ENCODE measurements at regions not wholly inside any gene's neighbourhood (a gene's known extent, or its start where the extent isn't known, plus 50 kb on each side); places are given as distances from the start of the nearest gene placed in this dataset.

DNA sequence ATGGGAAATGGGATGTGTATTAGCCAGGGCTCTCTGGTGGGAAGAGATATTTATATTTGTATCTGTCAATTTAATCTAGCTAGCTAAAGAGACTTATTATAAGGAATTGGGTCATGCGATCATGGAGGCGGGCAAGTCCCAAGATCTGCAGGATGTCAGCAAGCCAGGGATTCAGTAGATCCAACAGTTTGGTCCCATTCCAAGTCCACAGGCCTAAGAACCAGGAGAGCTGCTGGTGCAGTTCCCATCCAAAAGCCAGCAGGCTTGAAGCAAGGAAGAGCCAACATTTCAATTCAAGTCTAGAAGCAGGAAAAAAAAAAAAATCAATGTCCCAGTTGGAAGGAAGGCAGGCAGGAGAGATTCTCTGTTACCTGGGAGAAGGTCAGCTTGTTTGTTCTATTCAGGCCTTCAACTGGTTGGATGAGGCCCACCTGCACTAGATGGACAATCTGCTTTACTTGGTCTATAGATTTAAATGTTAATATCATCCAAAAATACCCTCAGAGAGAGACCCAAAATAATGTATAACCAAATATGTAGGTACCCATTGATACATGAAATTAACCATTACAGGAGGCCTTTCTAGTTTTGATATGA is 60.7 kb upstream of the BCAT1 start:
- Histone ChIP-seq H3K27me3 (ENCODE audit: control insufficient read depth, insufficient read depth, low read length) (no peaks in the 10 kb centered on the region), H3K27ac (ENCODE audit: insufficient read depth, low read length) (no peak overlapping the region), H4K20me1 (ENCODE audit: control insufficient read depth, extremely low read depth, insufficient read depth, low read length) (no peaks in the 10 kb centered on the region), H3K9ac (ENCODE audit: insufficient read depth, low read length) (no peak overlapping the region), H3K36me3 (ENCODE audit: control insufficient read depth, insufficient read depth, low read length) (no peaks in the 10 kb centered on the region), H2AFZ (ENCODE audit: low read length) (no peak overlapping the region), H3K79me2 (ENCODE audit: control insufficient read depth, insufficient read depth, low read length) (no peaks in the 10 kb centered on the region), H3K4me1 (ENCODE audit: control insufficient read depth, extremely low read depth, insufficient read depth, low read length) (no peaks in the 10 kb centered on the region), H3K4me2 (ENCODE audit: extremely low read depth, insufficient read depth, low read length) (no peak overlapping the region), H3K9me3 (ENCODE audit: control insufficient read depth, insufficient read depth, low read depth, low read length) (no peaks in the 10 kb centered on the region), H3K4me3 (replicated peaks in 1 of 4; ENCODE audit: control extremely low read depth in 1 of 4, insufficient read depth in 1 of 4, low read depth in 3 of 4, low read length in 4 of 4) (no peak overlapping the region)
- no peak for DNase-seq (ENCODE audit: low read depth in 2 of 2)
- TF ChIP-seq, protein P1, sequence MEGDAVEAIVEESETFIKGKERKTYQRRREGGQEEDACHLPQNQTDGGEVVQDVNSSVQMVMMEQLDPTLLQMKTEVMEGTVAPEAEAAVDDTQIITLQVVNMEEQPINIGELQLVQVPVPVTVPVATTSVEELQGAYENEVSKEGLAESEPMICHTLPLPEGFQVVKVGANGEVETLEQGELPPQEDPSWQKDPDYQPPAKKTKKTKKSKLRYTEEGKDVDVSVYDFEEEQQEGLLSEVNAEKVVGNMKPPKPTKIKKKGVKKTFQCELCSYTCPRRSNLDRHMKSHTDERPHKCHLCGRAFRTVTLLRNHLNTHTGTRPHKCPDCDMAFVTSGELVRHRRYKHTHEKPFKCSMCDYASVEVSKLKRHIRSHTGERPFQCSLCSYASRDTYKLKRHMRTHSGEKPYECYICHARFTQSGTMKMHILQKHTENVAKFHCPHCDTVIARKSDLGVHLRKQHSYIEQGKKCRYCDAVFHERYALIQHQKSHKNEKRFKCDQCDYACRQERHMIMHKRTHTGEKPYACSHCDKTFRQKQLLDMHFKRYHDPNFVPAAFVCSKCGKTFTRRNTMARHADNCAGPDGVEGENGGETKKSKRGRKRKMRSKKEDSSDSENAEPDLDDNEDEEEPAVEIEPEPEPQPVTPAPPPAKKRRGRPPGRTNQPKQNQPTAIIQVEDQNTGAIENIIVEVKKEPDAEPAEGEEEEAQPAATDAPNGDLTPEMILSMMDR (conservative IDR thresholded peaks at IDR 0.05 in 1 of 2, IDR thresholded peaks at IDR 0.05 in 1 of 2; ENCODE audit: low read depth in 1 of 2, low read length in 2 of 2): no peak
- no peak for TF ChIP-seq EZH2 (IDR thresholded peaks at IDR 0.05; ENCODE audit: low read length, missing control alignments)

DNA sequence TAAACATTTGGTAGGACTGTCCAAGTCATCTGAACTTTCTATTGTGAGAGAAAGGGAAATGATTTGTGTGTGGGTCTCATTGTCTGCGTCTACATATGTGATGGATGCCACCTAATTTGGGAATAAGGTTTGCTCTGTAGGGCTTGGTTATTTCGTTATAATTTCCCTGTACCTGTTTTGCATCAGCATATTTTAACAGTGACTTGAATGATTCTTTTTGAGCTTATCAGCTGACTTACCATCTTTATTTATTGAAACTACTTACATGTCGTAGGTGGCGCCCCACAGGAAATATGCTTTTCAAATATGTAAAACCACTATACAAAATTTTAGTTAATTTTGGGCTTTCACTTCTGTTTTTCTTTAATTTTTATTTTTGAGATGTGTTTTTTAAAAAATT is 56.5 kb upstream of the BCAT1 start:
- H3K4me3 ChIP-seq (replicated peaks in 1 of 4; ENCODE audit: control extremely low read depth in 1 of 4, insufficient read depth in 1 of 4, low read depth in 3 of 4, low read length in 4 of 4): no peak overlapping the region
- H3K27ac ChIP-seq (ENCODE audit: insufficient read depth, low read length): no peak overlapping the region
- H3K36me3 ChIP-seq (ENCODE audit: control insufficient read depth, insufficient read depth, low read length): no peaks in the 10 kb centered on the region
- no peak overlapping the region for H3K9ac ChIP-seq (ENCODE audit: insufficient read depth, low read length)
- no peaks in the 10 kb centered on the region for H3K4me1 ChIP-seq (ENCODE audit: control insufficient read depth, extremely low read depth, insufficient read depth, low read length)
- no peaks in the 10 kb centered on the region for H3K27me3 ChIP-seq (ENCODE audit: control insufficient read depth, insufficient read depth, low read length)
- no peak overlapping the region for H2AFZ ChIP-seq (ENCODE audit: low read length)
- TF ChIP-seq EZH2 (IDR thresholded peaks at IDR 0.05; ENCODE audit: low read length, missing control alignments): no peak
- TF ChIP-seq, protein P1 (conservative IDR thresholded peaks at IDR 0.05 in 1 of 2, IDR thresholded peaks at IDR 0.05 in 1 of 2; ENCODE audit: low read depth in 1 of 2, low read length in 2 of 2): no peak
- no peak overlapping the region for H3K4me2 ChIP-seq (ENCODE audit: extremely low read depth, insufficient read depth, low read length)
- no peaks in the 10 kb centered on the region for H3K79me2 ChIP-seq (ENCODE audit: control insufficient read depth, insufficient read depth, low read length)
- DNase-seq (ENCODE audit: low read depth in 2 of 2): no peak
- H4K20me1 ChIP-seq (ENCODE audit: control insufficient read depth, extremely low read depth, insufficient read depth, low read length): no peaks in the 10 kb centered on the region
- no peaks in the 10 kb centered on the region for H3K9me3 ChIP-seq (ENCODE audit: control insufficient read depth, insufficient read depth, low read depth, low read length)

DNA sequence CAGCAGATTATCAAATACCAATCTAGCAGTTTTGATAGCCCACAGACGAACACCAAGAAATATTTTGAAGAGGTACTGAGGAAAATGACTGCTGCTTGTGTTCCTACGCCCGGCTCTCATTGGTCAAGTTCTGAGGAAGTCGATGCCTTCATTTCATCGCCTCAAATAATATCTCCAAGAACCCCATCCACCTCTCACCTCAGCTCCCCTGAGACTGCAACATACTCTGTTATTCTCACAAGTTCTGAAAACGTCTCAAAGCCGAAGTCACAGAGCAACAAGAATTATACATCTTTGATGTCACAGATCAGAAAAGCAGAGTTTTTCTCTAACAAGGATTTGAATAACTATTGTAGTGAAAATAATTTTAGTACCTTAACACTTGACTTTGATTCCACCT is 55.5 kb upstream of the BCAT1 start:
- no peaks in the 10 kb centered on the region for H3K9me3 ChIP-seq (ENCODE audit: control insufficient read depth, insufficient read depth, low read depth, low read length)
- no peak overlapping the region for H3K9ac ChIP-seq (ENCODE audit: insufficient read depth, low read length)
- no peak overlapping the region for H3K4me3 ChIP-seq (replicated peaks in 1 of 4; ENCODE audit: control extremely low read depth in 1 of 4, insufficient read depth in 1 of 4, low read depth in 3 of 4, low read length in 4 of 4)
- H3K27me3 ChIP-seq (ENCODE audit: control insufficient read depth, insufficient read depth, low read length): no peaks in the 10 kb centered on the region
- no peak for DNase-seq (ENCODE audit: low read depth in 2 of 2)
- no peaks in the 10 kb centered on the region for H4K20me1 ChIP-seq (ENCODE audit: control insufficient read depth, extremely low read depth, insufficient read depth, low read length)
- no peak overlapping the region for H3K27ac ChIP-seq (ENCODE audit: insufficient read depth, low read length)
- H2AFZ ChIP-seq (ENCODE audit: low read length): no peak overlapping the region
- no peak overlapping the region for H3K4me2 ChIP-seq (ENCODE audit: extremely low read depth, insufficient read depth, low read length)
- TF ChIP-seq, protein P1 (conservative IDR thresholded peaks at IDR 0.05 in 1 of 2, IDR thresholded peaks at IDR 0.05 in 1 of 2; ENCODE audit: low read depth in 1 of 2, low read length in 2 of 2): no peak
- no peak for TF ChIP-seq EZH2 (IDR thresholded peaks at IDR 0.05; ENCODE audit: low read length, missing control alignments)
- H3K4me1 ChIP-seq (ENCODE audit: control insufficient read depth, extremely low read depth, insufficient read depth, low read length): no peaks in the 10 kb centered on the region
- H3K36me3 ChIP-seq (ENCODE audit: control insufficient read depth, insufficient read depth, low read length): no peaks in the 10 kb centered on the region
- no peaks in the 10 kb centered on the region for H3K79me2 ChIP-seq (ENCODE audit: control insufficient read depth, insufficient read depth, low read length)

Data from fibroblast of lung (primary cell).